Testis (tissue), 2 donors: ENCODE measurements at regions not wholly inside any gene's neighbourhood (a gene's known extent, or its start where the extent isn't known, plus 50 kb on each side); places are given as distances from the start of the nearest gene placed in this dataset.

ENCODE experiments used
- DNase-seq: peaks from one replicate; pipeline ENCODE4 v3.0.0-alpha.2; 2019
- H3K27ac ChIP-seq, 2 donors: fragments of 200-600 bp; sonication (generic); one replicate each; pipeline ENCODE4 v1.5.1; 2019
- H3K27me3 ChIP-seq: fragments of 200-600 bp; sonication (generic); one replicate; pipeline ENCODE4 v1.5.1; 2019
- H3K36me3 ChIP-seq: fragments of 200-600 bp; sonication (generic); one replicate; pipeline ENCODE4 v1.5.1; 2017; ENCODE audit warnings: low read depth; ENCODE audit errors: missing control alignments
- H3K4me1 ChIP-seq: fragments of 200-600 bp; sonication (generic); one replicate; pipeline ENCODE4 v1.5.1; 2019
- H3K4me3 ChIP-seq, 2 donors: fragments of 200-600 bp; sonication (generic); one replicate each; pipeline ENCODE4 v1.5.1; 2017 to 2019
- H3K9me3 ChIP-seq: fragments of 200-600 bp; sonication (generic); one replicate; pipeline ENCODE4 v1.5.1; 2017
- CTCF ChIP-seq, 3 experiments: fragments of 450-650 bp in 2 of 3; fragments of 200-600 bp in 1 of 3; sonication (generic) in 1 of 3; IDR thresholded peaks; one replicate each; pipeline ENCODE4 v1.5.1; 2016 to 2019; ENCODE audit warnings: antibody characterized with exemption in 3 of 3, mild to moderate bottlenecking in 2 of 3, moderate library complexity in 1 of 3
- POLR2A ChIP-seq: fragments of 450-650 bp; IDR thresholded peaks from one replicate; pipeline ENCODE4 v1.6.1; 2017; ENCODE audit warnings: antibody characterized with exemption, mild to moderate bottlenecking, moderate library complexity
- WGBS, 2 donors: methylation state at CpG; one replicate each; pipeline ENCODE4 v1.1.5; 2018; 5-methylcytosine and 5-hydroxymethylcytosine counted together
- intact Hi-C: fragments of 100-400 bp; cut with DNase I; formaldehyde crosslinking; loops from one replicate; pipeline ENCODE4 v1.15.1; 2023; ENCODE audit warnings: low total_unique reads

- H3K36me3 ChIP-seq = no peaks in the 10 kb centered on the region
- no peaks in the 10 kb centered on the region for H3K9me3 ChIP-seq
- TF ChIP-seq CTCF (IDR thresholded peaks at IDR 0.05) = no peak
- no peak for TF ChIP-seq POLR2A
- no peaks in the 10 kb centered on the region for H3K27me3 ChIP-seq
- H3K4me3 ChIP-seq = no peak overlapping the region
- DNase-seq = no peak
- H3K27ac ChIP-seq = no peak overlapping the region
- H3K4me1 ChIP-seq = no peaks in the 10 kb centered on the region
- WGBS, 2 donors = 58 to 60% methylated on average over 3 of the region's 3 CpGs
- intact Hi-C loops = no loop called here
Measured at GRCh38 chr15:36079021-36079420, 500.4 kb upstream of the CDIN1 start.

- Histone ChIP-seq H3K4me3 (no peak overlapping the region), H3K27ac (no peak overlapping the region), H3K36me3 (no peaks in the 10 kb centered on the region), H3K4me1 (no peaks in the 10 kb centered on the region), H3K9me3 (no peaks in the 10 kb centered on the region), H3K27me3 (no peaks in the 10 kb centered on the region)
- intact Hi-C loops = no loop called here
- 48 to 92% methylated on average over 2 to 4 of the region's 4 CpGs for WGBS, 2 donors
- no peak for TF ChIP-seq CTCF (IDR thresholded peaks at IDR 0.05)
- TF ChIP-seq POLR2A = no peak
- no peak for DNase-seq
Measured at GRCh38 chr15:36080759-36081158, 498.7 kb upstream of the CDIN1 start.

DNA sequence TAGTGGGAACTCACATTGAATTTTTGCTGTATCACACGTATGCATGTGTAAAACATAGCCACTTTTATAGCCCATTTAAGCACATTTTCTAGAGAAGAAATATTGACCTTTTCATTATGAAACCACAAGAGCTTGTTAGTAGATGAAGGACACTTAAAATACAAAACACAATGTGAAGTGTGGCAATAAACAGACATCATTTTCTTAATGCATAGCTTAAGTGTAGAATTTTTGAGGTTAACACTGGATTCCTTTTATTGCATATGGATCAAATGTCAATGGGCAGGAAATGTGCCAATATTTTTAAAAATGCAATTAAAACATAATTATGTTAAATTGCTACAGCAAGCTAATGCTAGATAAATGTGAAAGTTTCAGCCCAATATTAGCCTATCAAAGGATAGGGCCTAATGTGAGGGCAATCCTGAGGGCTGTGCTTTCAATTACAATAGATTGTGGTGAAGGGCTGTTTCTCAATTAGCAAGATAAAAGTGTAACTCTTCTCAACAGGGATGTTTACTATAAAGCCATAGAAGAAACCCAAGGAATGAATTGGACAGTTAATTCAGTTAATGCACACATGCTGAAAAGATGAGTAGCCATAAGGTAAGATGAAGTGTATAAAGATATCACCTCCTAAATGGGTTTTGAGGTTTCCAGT is 489.0 kb upstream of the CDIN1 start:
- Histone ChIP-seq H3K9me3 (no peaks in the 10 kb centered on the region), H3K36me3 (no peaks in the 10 kb centered on the region), H3K4me3 (no peak overlapping the region), H3K27ac (no peak overlapping the region), H3K27me3 (no peaks in the 10 kb centered on the region), H3K4me1 (no peaks in the 10 kb centered on the region)
- WGBS, 2 donors = 90 to 91% methylated on average over 1 of the region's 1 CpG
- intact Hi-C loops = no loop called here
- no peak for DNase-seq
- TF ChIP-seq POLR2A (no peak), CTCF (IDR thresholded peaks at IDR 0.05) (no peak)

DNA sequence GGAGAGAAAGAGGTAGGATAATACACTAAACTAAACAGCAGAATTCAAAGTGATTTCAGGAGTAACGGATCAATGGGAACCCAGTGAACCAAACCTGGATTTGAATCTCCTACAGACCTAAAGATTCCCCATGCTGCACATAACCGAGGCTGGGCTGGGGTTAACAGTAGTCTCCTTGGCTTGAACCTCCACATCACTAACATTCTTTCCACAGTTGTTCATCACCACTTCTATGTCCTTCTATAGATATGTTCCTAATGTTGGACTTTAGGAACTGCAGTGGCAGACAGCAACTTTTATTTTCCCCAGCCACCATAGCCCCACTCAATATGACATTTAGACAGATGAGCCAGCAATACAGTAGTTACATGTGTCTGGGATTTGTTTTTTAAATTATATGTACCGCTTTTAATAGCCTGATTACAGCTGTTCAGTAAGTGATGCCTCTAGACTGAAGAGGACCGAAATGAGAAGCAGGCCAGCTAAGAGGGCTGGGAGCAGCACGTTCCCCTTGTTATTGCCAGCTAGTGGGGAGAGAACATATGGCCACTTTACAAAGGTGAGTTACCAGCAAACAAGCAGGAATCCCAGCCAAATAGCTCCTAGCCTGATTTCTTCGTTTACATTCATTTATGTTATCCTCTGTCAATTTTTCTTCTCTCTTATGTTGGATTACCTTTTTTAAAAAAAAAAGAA is 472.6 kb upstream of the CDIN1 start:
- H3K4me1 ChIP-seq = peaks cover 4% of the 10 kb centered on the region
- TF ChIP-seq POLR2A = no peak
- TF ChIP-seq CTCF (IDR thresholded peaks at IDR 0.05) = no peak
- intact Hi-C loops = no loop called here
- H3K36me3 ChIP-seq = no peaks in the 10 kb centered on the region
- no peaks in the 10 kb centered on the region for H3K9me3 ChIP-seq
- no peak for DNase-seq
- no peak overlapping the region for H3K27ac ChIP-seq
- WGBS, 2 donors = 58 to 61% methylated on average over 6 of the region's 6 CpGs
- no peaks in the 10 kb centered on the region for H3K27me3 ChIP-seq
- H3K4me3 ChIP-seq = no peak overlapping the region

GRCh38 chr15:36108541-36108940 is 470.9 kb upstream of the CDIN1 start:
- intact Hi-C loops = no loop called here
- Histone ChIP-seq H3K36me3 (no peaks in the 10 kb centered on the region), H3K9me3 (no peaks in the 10 kb centered on the region), H3K4me1 (peaks cover 4% of the 10 kb centered on the region), H3K27me3 (no peaks in the 10 kb centered on the region), H3K4me3 (no peak overlapping the region), H3K27ac (no peak overlapping the region)
- no peak for TF ChIP-seq POLR2A
- no peak for TF ChIP-seq CTCF (IDR thresholded peaks at IDR 0.05)
- DNase-seq = no peak
- 92 to 93% methylated on average over 2 of the region's 2 CpGs for WGBS, 2 donors
